Uterus (tissue), 3 donors: ENCODE measurements at regions not wholly inside any gene's neighbourhood (a gene's known extent, or its start where the extent isn't known, plus 50 kb on each side); places are given as distances from the start of the nearest gene placed in this dataset.

Experiments
- DNase-seq, 2 donors: peaks; one replicate each; pipeline ENCODE4 v3.0.0-alpha.2; 2019 to 2020
- H3K27ac ChIP-seq, 2 donors: fragments of 200-600 bp; sonication (generic); 1 replicate in 1 of 2; 2 replicates in 1 of 2; pipeline ENCODE4 v1.5.1; 2016 to 2018
- H3K27me3 ChIP-seq, 2 donors: fragments of 200-600 bp; sonication (generic); one replicate each; pipeline ENCODE4 v1.5.1; 2018 to 2019; ENCODE audit warnings: control low read depth in 1 of 2
- H3K36me3 ChIP-seq, 2 donors: fragments of 200-600 bp; sonication (generic); one replicate each; pipeline ENCODE4 v1.5.1; 2019; ENCODE audit warnings: control low read depth in 1 of 2
- H3K4me1 ChIP-seq, 2 donors: fragments of 200-600 bp; sonication (generic); one replicate each; pipeline ENCODE4 v1.5.1; 2018 to 2019; ENCODE audit warnings: control low read depth in 1 of 2
- H3K4me3 ChIP-seq, 2 donors: fragments of 200-600 bp; sonication (generic); 1 replicate in 1 of 2; 2 replicates in 1 of 2; pipeline ENCODE4 v1.5.1; 2018 to 2019; ENCODE audit warnings: mild to moderate bottlenecking in 1 of 2
- H3K9me3 ChIP-seq, 2 donors: fragments of 200-600 bp; sonication (generic); one replicate each; pipeline ENCODE4 v1.5.1; 2019; ENCODE audit warnings: control low read depth in 1 of 2
- CTCF ChIP-seq, 4 experiments: fragments of 200-600 bp in 2 of 4; fragments of 450-650 bp in 2 of 4; sonication (generic) in 2 of 4; IDR thresholded peaks; one replicate each; pipeline ENCODE4 v1.5.1; 2016 to 2019; ENCODE audit warnings: antibody characterized with exemption in 4 of 4, mild to moderate bottlenecking in 2 of 4, moderate library complexity in 1 of 4
- POLR2A ChIP-seq, 2 donors: fragments of 450-650 bp; IDR thresholded peaks; one replicate each; pipeline ENCODE4 v1.6.1; 2016; ENCODE audit warnings: antibody characterized with exemption in 2 of 2, mild to moderate bottlenecking in 1 of 2, moderate library complexity in 1 of 2
- intact Hi-C: fragments of 100-400 bp; cut with DNase I; formaldehyde crosslinking; loops from one replicate; pipeline ENCODE4 v1.15.1; 2023; ENCODE audit warnings: low total_unique reads
- donor health status: DM: yes; HTN: yes; CAD: no.

- Histone ChIP-seq H3K4me3 (no peak overlapping the region), H3K36me3 (no peaks in the 10 kb centered on the region), H3K27me3 (no peaks in the 10 kb centered on the region), H3K4me1 (no peaks in the 10 kb centered on the region), H3K27ac (no peak overlapping the region), H3K9me3 (no peaks in the 10 kb centered on the region)
- TF ChIP-seq POLR2A (IDR thresholded peaks at IDR 0.05) (no peak), CTCF (IDR thresholded peaks at IDR 0.05) (no peak)
- no peak for DNase-seq
- intact Hi-C loops = no loop called here
Observed at GRCh38 chr3:11903047-11903446, 56.4 kb upstream of the TAMM41 start.

- no peak for TF ChIP-seq POLR2A (IDR thresholded peaks at IDR 0.05)
- no peak for TF ChIP-seq CTCF (IDR thresholded peaks at IDR 0.05)
- no peak overlapping the region for H3K4me3 ChIP-seq
- no peaks in the 10 kb centered on the region for H3K9me3 ChIP-seq
- intact Hi-C loops = no loop called here
- H3K4me1 ChIP-seq = no peaks in the 10 kb centered on the region
- no peak for DNase-seq
- no peaks in the 10 kb centered on the region for H3K27me3 ChIP-seq
- H3K27ac ChIP-seq = no peak overlapping the region
- no peaks in the 10 kb centered on the region for H3K36me3 ChIP-seq
Observed at GRCh38 chr3:11903447-11903846, 56.8 kb upstream of the TAMM41 start.

GRCh38 chr3:11904157-11904556 is 57.5 kb upstream of the TAMM41 start:
- DNase-seq = no peak
- Histone ChIP-seq H3K4me1 (no peaks in the 10 kb centered on the region), H3K36me3 (no peaks in the 10 kb centered on the region), H3K9me3 (no peaks in the 10 kb centered on the region), H3K4me3 (no peak overlapping the region), H3K27ac (no peak overlapping the region), H3K27me3 (no peaks in the 10 kb centered on the region)
- intact Hi-C loops = no loop called here
- TF ChIP-seq POLR2A (IDR thresholded peaks at IDR 0.05) = no peak

- no peak overlapping the region for H3K27ac ChIP-seq
- H3K36me3 ChIP-seq = no peaks in the 10 kb centered on the region
- no peak for DNase-seq
- no peaks in the 10 kb centered on the region for H3K4me1 ChIP-seq
- no peaks in the 10 kb centered on the region for H3K9me3 ChIP-seq
- H3K27me3 ChIP-seq = no peaks in the 10 kb centered on the region
- intact Hi-C loops = no loop called here
- no peak for TF ChIP-seq POLR2A (IDR thresholded peaks at IDR 0.05)
- no peak for TF ChIP-seq CTCF (IDR thresholded peaks at IDR 0.05)
- no peak overlapping the region for H3K4me3 ChIP-seq
Observed at GRCh38 chr3:11906407-11906806, 59.7 kb upstream of the TAMM41 start.

- H3K4me3 ChIP-seq = no peak overlapping the region
- TF ChIP-seq CTCF (IDR thresholded peaks at IDR 0.05) (no peak), POLR2A (IDR thresholded peaks at IDR 0.05) (no peak)
- no peaks in the 10 kb centered on the region for H3K27me3 ChIP-seq
- DNase-seq = no peak
- no peaks in the 10 kb centered on the region for H3K36me3 ChIP-seq
- no peaks in the 10 kb centered on the region for H3K4me1 ChIP-seq
- intact Hi-C loops = no loop called here
- no peak overlapping the region for H3K27ac ChIP-seq
- H3K9me3 ChIP-seq = no peaks in the 10 kb centered on the region
Observed at GRCh38 chr3:11907667-11908660, 61.3 kb upstream of the TAMM41 start.
